Esophagus muscularis mucosa (tissue), 3 donors: ENCODE measurements at regions not wholly inside any gene's neighbourhood (a gene's known extent, or its start where the extent isn't known, plus 50 kb on each side); places are given as distances from the start of the nearest gene placed in this dataset.

Experiments used
- CTCF ChIP-seq, 3 experiments: fragments of 200-600 bp in 2 of 3; fragments of 450-650 bp in 1 of 3; sonication (generic) in 2 of 3; IDR thresholded peaks; one replicate each; pipeline ENCODE4 v1.5.1; 2017 to 2019; ENCODE audit warnings: antibody characterized with exemption in 3 of 3, mild to moderate bottlenecking in 2 of 3, moderate library complexity in 1 of 3
- POLR2A ChIP-seq: fragments of 450-650 bp; IDR thresholded peaks from one replicate; pipeline ENCODE4 v1.6.1; 2017; ENCODE audit warnings: antibody characterized with exemption, moderate library complexity, mild to moderate bottlenecking, low read depth
- POLR2AphosphoS5 ChIP-seq, 2 donors: sonication (generic); formaldehyde crosslinking; IDR thresholded peaks; one replicate each; pipeline ENCODE4 v1.6.1; 2017; ENCODE audit warnings: antibody characterized with exemption in 2 of 2

DNA sequence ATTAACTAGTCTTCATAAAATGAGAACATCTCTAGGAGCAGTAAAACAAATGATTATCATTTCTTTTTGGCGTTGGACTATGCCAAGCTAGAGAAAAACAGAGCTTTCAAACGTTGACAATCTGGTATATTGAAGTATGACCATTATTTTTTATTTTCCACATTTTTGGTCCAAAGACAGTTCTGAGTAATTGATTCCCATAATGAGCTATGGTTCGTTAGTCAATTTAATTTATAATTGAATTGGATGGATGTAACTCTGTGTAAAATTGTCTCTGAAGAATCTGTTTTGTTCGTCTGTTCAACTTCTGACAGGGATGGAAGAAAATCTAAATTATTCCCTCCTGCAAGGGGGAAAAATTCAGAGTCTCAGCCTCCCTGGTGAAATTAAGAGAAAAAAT lies 234.5 kb downstream of the LMO4 start:
- no peak for TF ChIP-seq CTCF (IDR thresholded peaks at IDR 0.05)
- TF ChIP-seq POLR2A = no peak
- TF ChIP-seq POLR2AphosphoS5 (IDR thresholded peaks at IDR 0.05) = no peak
